ENCODE measurements at regions not wholly inside any gene's neighbourhood (a gene's known extent, or its start where the extent isn't known, plus 50 kb on each side); places are given as distances from the start of the nearest gene placed in this dataset.

GRCh38 chr10:78357141-78358063, 323.7 kb downstream of the RPS24 start:
- Histone ChIP-seq H3K27ac (no peak overlapping the region), H3K27me3 (no peaks in the 10 kb centered on the region), H3K4me1 (no peaks in the 10 kb centered on the region), H3K9me3 (no peaks in the 10 kb centered on the region), H3K4me3 (no peak overlapping the region), H3K36me3 (no peaks in the 10 kb centered on the region)
- intact Hi-C loops (cut with DNase I; ENCODE audit: low total_unique reads), result no loop called here
- no peak for ATAC-seq
- TF ChIP-seq, protein P1, sequence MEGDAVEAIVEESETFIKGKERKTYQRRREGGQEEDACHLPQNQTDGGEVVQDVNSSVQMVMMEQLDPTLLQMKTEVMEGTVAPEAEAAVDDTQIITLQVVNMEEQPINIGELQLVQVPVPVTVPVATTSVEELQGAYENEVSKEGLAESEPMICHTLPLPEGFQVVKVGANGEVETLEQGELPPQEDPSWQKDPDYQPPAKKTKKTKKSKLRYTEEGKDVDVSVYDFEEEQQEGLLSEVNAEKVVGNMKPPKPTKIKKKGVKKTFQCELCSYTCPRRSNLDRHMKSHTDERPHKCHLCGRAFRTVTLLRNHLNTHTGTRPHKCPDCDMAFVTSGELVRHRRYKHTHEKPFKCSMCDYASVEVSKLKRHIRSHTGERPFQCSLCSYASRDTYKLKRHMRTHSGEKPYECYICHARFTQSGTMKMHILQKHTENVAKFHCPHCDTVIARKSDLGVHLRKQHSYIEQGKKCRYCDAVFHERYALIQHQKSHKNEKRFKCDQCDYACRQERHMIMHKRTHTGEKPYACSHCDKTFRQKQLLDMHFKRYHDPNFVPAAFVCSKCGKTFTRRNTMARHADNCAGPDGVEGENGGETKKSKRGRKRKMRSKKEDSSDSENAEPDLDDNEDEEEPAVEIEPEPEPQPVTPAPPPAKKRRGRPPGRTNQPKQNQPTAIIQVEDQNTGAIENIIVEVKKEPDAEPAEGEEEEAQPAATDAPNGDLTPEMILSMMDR (IDR thresholded peaks at IDR 0.05 in 4 of 5, conservative IDR thresholded peaks at IDR 0.05 in 1 of 5), result no peak
- no peak for TF ChIP-seq POLR2A (IDR thresholded peaks at IDR 0.05)
- in situ Hi-C loops (cut with MboI; ENCODE audit: low sequenced_read_pairs in 4 of 4), result no loop called here
- DNase-seq, result no peak

- ATAC-seq (no peak), DNase-seq (no peak)
- no peaks in the 10 kb centered on the region for H3K4me1 ChIP-seq
- intact Hi-C loops (cut with DNase I; ENCODE audit: low total_unique reads) (no loop called here), in situ Hi-C loops (cut with MboI; ENCODE audit: low sequenced_read_pairs in 4 of 4) (no loop called here)
- H3K27me3 ChIP-seq, result no peaks in the 10 kb centered on the region
- H3K9me3 ChIP-seq, result no peaks in the 10 kb centered on the region
- TF ChIP-seq, protein P1 (IDR thresholded peaks at IDR 0.05 in 4 of 5, conservative IDR thresholded peaks at IDR 0.05 in 1 of 5), result no peak
- no peak for TF ChIP-seq POLR2A (IDR thresholded peaks at IDR 0.05)
- H3K4me3 ChIP-seq, result no peak overlapping the region
- no peak overlapping the region for H3K27ac ChIP-seq
- no peaks in the 10 kb centered on the region for H3K36me3 ChIP-seq
Measured at GRCh38 chr10:78358351-78358750, 324.7 kb downstream of the RPS24 start.

DNA sequence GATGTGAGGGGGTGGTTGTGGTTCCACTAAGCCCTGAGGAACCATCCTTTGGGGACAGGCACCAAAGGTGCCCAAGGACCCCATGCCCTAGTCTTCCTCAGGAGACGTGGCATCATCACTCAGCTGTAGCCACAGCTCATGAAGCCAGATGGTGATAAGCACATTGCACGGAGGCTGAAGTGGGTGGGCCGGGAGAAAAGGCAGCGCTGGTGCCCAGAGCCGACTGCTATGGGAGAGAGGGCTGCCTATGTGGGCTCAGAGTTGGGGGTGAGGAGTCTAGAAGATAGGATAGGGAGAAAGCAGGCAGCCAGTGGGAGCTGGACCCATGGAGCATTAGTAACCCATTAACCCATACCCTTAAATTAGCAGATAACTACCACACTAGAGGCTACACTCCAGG, 325.3 kb downstream of the RPS24 start:
- no peak for ATAC-seq
- Histone ChIP-seq H3K27ac (no peak overlapping the region), H3K27me3 (no peaks in the 10 kb centered on the region), H3K9me3 (no peaks in the 10 kb centered on the region), H3K4me3 (no peak overlapping the region), H3K4me1 (no peaks in the 10 kb centered on the region), H3K36me3 (no peaks in the 10 kb centered on the region)
- intact Hi-C loops (cut with DNase I; ENCODE audit: low total_unique reads) (no loop called here), in situ Hi-C loops (cut with MboI; ENCODE audit: low sequenced_read_pairs in 4 of 4) (no loop called here)
- no peak for TF ChIP-seq POLR2A (IDR thresholded peaks at IDR 0.05)
- TF ChIP-seq, protein P1 (IDR thresholded peaks at IDR 0.05 in 4 of 5, conservative IDR thresholded peaks at IDR 0.05 in 1 of 5), result no peak
- DNase-seq, result no peak

DNA sequence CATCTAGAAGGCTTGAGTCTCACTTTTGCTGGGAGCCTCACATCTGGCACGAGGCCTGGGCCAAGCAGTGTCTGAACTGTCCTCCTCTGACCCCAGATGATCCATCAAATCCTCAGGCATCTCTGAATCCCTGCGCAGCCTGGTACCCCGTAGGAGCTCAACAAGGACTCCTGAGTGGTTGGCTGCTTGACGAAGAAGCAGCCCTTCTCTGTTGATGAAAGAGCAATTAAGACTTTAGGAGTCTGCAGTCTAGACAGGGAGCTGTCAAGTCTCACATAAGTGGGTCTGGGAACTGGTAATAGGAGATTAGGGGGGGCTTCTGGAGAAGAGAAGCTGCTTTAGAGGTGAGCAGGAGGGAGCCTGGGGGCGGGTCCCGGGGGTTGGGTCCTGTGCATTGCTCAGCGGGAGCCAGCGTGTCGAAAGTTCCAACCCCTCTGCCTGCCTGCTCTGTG, 326.0 kb downstream of the RPS24 start:
- no peak overlapping the region for H3K27ac ChIP-seq
- no peak overlapping the region for H3K4me3 ChIP-seq
- no peaks in the 10 kb centered on the region for H3K36me3 ChIP-seq
- no peaks in the 10 kb centered on the region for H3K27me3 ChIP-seq
- intact Hi-C loops (cut with DNase I; ENCODE audit: low total_unique reads) (no loop called here), in situ Hi-C loops (cut with MboI; ENCODE audit: low sequenced_read_pairs in 4 of 4) (no loop called here)
- no peak for DNase-seq
- TF ChIP-seq, protein P1 (IDR thresholded peaks at IDR 0.05 in 4 of 5, conservative IDR thresholded peaks at IDR 0.05 in 1 of 5), result no peak
- TF ChIP-seq POLR2A (IDR thresholded peaks at IDR 0.05), result no peak
- no peaks in the 10 kb centered on the region for H3K4me1 ChIP-seq
- no peak for ATAC-seq
- no peaks in the 10 kb centered on the region for H3K9me3 ChIP-seq

All from gastrocnemius medialis (tissue), 4 donors.